AG10803 (cell line): ENCODE measurements at regions not wholly inside any gene's neighbourhood (a gene's known extent, or its start where the extent isn't known, plus 50 kb on each side); places are given as distances from the start of the nearest gene placed in this dataset.

ENCODE experiments used
- DNase-seq: peaks from one replicate; pipeline ENCODE4 v3.0.0; 2010; ENCODE audit warnings: low read depth
- H3K4me3 ChIP-seq: 2 replicates; pipeline ENCODE4 v1.5.1; 2011; ENCODE audit warnings: mild to moderate bottlenecking, low read length, control low read depth
- TF ChIP-seq, protein P1 (sequence below): conservative IDR thresholded peaks from 2 replicates; pipeline ENCODE4 v1.5.1; 2011; ENCODE audit warnings: mild to moderate bottlenecking, low read length, control low read depth, inconsistent platforms

GRCh38 chr21:20603236-20603635 lies 395.0 kb upstream of the NCAM2 start:
- no peak for DNase-seq
- no peak overlapping the region for H3K4me3 ChIP-seq
- TF ChIP-seq, protein P1, sequence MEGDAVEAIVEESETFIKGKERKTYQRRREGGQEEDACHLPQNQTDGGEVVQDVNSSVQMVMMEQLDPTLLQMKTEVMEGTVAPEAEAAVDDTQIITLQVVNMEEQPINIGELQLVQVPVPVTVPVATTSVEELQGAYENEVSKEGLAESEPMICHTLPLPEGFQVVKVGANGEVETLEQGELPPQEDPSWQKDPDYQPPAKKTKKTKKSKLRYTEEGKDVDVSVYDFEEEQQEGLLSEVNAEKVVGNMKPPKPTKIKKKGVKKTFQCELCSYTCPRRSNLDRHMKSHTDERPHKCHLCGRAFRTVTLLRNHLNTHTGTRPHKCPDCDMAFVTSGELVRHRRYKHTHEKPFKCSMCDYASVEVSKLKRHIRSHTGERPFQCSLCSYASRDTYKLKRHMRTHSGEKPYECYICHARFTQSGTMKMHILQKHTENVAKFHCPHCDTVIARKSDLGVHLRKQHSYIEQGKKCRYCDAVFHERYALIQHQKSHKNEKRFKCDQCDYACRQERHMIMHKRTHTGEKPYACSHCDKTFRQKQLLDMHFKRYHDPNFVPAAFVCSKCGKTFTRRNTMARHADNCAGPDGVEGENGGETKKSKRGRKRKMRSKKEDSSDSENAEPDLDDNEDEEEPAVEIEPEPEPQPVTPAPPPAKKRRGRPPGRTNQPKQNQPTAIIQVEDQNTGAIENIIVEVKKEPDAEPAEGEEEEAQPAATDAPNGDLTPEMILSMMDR: no peak

GRCh38 chr21:20611008-20611407 lies 387.2 kb upstream of the NCAM2 start:
- TF ChIP-seq, protein P1: no peak
- no peak overlapping the region for H3K4me3 ChIP-seq
- DNase-seq: no peak

- no peak overlapping the region for H3K4me3 ChIP-seq
- TF ChIP-seq, protein P1: no peak
- DNase-seq: no peak
These were observed 384.6 kb upstream of the NCAM2 start for GRCh38 chr21:20613654-20614053.

DNA sequence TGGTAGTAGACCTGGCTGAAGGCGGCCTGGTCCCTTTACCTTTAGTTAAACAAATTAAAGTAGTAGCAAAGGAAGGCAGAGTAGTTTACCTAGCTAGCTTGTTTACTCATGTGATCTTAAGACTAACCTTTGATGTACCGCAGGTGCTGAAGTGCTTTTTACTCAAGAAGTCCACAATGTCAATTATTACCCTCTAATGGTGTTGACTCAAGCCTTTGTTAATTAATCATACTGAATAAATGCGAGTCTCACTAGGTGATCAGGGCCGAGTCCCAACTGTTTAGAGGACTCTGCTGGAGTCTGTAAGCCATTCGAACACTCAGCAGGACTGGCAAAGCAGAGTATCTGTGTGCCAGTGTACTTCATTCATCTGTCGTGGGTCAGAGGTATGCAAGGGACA lies 381.1 kb upstream of the NCAM2 start:
- TF ChIP-seq, protein P1: no peak
- DNase-seq: no peak
- H3K4me3 ChIP-seq: no peak overlapping the region

GRCh38 chr21:20618878-20619277 lies 379.3 kb upstream of the NCAM2 start:
- no peak for DNase-seq
- no peak overlapping the region for H3K4me3 ChIP-seq
- TF ChIP-seq, protein P1: no peak

DNA sequence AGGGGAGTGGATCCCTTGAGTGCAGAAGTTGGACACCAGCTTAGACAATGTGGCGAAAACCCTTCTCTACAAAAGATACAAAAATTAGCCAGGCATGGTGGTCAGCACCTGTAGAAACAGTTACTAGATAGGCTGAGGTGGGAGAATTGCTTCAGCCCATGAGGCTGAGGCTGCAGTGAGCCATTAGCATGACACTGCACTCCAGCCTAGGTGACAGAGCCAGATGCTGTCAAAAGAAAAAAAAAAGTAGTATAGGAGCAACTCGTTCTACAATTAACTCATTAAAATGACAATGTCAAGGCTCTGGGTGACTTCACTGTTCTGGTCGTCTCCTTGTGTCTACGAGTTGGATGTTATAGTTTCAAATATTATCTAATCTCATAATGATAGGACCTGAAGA lies 370.6 kb upstream of the NCAM2 start:
- TF ChIP-seq, protein P1: no peak
- H3K4me3 ChIP-seq: no peak overlapping the region
- no peak for DNase-seq

DNA sequence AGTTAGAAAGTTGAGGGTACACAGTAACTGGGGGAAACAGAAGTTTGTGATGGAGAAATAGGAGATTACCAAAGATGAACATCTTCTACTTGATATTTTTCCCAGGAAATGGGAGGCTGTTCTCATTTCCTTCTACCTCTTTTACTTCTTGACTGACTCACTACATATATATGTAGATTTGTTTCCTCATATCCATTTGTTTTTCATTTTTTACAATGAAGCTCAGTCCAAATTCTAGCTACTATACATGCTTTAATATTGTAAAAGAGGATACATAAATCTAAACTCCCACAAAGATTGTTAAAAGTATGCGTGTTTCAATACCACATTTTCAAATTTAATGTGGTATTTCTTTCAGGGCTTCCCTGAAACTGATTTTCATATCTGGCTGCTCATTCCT lies 366.6 kb upstream of the NCAM2 start:
- DNase-seq: no peak
- TF ChIP-seq, protein P1: no peak
- H3K4me3 ChIP-seq: no peak overlapping the region
